ENCODE measurements at regions not wholly inside any gene's neighbourhood (a gene's known extent, or its start where the extent isn't known, plus 50 kb on each side); places are given as distances from the start of the nearest gene placed in this dataset.

DNA sequence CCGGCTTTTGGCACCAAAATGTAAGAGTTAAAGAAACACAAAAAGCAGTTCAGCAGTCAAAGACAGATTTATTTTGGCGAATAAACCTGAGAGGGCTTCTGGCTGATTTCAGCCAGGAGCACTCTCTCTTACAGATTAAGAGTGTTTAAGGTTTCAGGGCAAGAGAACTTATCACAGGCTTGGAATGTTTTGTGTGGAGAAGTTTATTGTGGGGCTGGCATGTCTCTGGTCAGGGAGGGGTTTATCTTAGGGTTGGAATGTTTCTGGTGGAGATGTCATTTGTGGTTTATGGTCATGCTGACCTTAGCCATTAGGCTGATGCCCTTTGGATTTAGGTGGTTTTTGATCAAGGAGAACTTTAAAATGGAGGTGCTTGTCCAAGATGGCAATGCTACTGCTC, 622.3 kb upstream of the PTPRD start:
- TF ChIP-seq ZNF274 (IDR thresholded peaks at IDR 0.05; ENCODE audit: low read depth, low read length) (no peak), YY1 (IDR thresholded peaks at IDR 0.05; ENCODE audit: insufficient read depth, insufficient read length) (no peak), SUZ12 (IDR thresholded peaks at IDR 0.05; ENCODE audit: extremely low read depth, insufficient read depth, insufficient read length) (no peak)
